Stimulated activated naive CD4-positive, alpha-beta T cell (primary cell): ENCODE measurements at regions not wholly inside any gene's neighbourhood (a gene's known extent, or its start where the extent isn't known, plus 50 kb on each side); places are given as distances from the start of the nearest gene placed in this dataset.

Source experiments
- DNase-seq, 6 experiments: peaks; one replicate each; lab custom pipeline; 2025; lab: John Stamatoyannopoulos, UW

DNA sequence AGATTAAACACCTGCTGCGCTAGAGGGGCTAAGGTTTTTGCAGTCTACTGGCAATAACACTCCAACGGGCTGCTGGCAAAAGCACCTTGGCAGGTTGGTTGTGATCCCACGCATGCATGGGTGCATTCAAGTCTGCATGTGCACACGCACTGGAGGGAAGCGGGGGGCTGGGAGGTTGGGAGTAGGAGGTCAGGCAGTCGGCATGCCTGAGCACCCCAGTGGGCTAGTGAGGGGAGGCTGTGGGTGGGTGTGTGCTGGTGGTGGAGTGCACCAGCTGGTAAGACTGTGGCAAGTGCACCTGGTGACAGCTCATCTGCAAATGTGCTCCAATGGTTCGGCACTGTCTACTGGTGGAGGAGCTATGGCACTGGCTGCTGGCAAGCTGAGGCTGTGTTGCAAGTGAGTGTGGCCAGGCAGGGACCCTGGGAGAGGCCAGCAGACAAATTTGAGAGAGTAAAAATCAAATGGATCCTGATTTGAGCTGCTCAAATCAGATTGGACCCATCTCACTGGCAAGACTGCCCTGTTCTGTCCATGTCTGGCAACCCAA is 460.6 kb upstream of the DSEL start:
- DNase-seq: no peak

DNA sequence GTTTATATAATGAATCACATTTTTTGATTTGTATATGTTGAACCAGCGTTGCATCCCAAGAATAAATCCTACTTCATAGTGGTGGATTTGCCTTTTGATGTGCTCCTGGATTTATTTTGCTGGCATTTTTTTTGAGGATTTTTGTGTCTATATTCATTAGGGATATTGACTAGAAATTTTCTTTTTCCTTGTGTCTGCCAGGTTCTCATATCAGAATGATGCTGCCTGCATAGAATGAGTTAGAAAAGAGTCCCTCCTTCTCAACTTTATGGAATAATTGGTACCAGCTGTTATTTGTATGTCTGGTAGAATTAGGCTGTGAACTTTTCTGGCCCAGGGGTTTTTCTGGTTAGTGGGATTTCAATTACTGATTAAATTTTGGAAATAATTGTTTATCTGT is 457.4 kb upstream of the DSEL start:
- no peak for DNase-seq

DNA sequence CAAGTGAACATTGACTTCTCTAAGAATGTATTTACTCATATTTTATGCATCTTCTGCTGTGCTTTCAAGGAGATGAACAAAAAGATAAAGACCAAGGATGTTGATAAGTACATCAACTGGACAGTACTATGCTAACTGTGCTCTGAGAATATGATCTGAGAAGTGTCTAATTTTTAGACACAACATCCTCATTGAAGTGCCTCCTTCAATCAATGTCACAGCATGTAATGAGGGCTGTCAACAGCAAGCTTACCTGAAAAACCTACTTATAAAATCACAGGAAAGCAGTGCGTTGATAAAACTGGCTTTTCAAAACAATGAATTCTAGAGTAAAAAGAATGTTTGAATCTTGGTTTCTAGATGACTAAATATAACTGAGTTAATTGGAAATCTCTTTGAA is 452.9 kb upstream of the DSEL start:
- no peak for DNase-seq

DNA sequence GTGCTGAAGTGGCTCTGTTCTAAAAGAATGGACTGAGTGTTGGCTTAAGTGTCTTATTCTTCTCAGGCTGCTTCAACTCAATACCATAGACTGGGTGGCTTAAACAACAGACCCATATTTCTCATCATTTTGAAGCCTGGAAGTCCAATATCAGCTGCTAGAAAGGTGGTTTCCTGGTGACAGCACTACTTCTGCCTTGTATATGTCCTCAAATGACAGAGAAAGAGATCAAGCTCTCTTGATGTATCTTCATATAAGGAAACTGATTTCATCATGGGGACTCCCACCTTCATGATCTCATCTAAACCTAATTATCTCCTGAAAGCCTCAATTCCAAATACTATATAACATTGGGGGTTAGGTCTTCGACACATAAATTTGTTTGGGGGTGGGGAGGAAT is 449.7 kb upstream of the DSEL start:
- DNase-seq: no peak

DNA sequence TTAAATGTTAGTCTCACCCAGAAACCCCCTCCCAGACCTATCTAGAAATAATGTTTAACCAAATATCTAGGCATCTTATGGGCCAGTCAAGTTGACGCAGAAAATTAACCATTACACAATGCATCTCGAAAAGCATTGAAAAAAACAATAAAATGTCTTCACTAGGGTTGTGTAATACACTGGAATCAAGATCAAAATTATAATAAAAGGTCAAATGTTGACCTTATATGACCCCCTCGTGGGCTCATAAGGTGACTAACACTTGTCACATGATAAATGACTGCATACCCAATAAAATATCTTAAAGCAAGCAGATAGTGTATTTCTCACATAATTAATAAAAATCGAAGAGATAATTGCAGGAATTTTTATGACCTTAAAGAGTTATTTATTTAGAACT is 447.9 kb upstream of the DSEL start:
- DNase-seq: no peak

DNA sequence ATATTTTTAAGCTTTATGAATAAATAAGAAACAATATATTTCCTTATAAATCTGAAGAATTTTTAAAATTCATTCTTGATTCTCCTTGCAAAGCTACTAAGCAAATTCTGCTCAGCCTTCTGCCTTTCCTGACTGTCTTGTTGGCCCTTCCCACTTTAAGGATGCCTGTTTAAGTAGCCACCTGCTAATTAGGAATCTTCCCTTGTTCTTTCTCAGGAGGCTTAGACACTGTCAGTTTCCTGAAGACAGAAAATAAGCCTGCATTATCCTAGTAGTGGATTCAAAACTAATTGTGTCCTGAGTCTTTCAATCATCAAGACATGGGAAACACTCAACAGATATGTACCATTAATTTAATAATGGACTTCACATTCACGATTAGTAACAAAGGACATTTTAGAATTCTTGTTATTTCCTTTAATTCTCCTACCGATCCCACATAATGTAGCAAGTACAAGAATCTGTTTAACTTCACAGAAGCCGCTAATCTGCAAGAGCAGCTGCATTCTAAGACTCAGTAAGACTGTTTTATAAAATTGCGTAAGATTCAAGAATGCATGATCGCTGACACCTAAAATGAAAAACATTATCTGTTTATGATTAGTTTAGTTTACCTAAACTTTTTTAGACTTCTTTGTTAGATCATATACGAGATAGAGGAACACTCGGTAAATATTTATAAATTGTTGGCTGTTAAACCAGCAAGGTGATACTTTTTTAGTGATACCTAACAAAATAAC is 445.4 kb upstream of the DSEL start:
- no peak for DNase-seq

DNA sequence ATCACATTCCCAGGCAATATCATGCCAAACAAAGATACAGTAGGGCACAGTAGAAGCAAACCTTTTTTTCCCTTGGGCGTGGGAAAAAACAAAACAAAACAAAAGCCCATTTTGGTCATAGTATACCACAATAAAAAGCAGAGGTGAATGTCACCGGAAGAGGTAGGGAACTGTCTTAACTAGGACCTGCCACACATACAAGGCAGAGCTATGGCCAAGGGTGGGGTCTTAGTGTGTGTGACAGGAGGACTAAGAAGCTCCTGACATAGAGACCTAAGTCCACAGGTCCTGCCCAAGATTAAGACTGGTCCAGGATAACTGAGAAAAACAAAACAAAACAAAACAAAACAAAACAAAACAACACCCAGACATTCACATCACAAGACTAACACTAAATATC is 441.2 kb upstream of the DSEL start:
- DNase-seq: no peak

DNA sequence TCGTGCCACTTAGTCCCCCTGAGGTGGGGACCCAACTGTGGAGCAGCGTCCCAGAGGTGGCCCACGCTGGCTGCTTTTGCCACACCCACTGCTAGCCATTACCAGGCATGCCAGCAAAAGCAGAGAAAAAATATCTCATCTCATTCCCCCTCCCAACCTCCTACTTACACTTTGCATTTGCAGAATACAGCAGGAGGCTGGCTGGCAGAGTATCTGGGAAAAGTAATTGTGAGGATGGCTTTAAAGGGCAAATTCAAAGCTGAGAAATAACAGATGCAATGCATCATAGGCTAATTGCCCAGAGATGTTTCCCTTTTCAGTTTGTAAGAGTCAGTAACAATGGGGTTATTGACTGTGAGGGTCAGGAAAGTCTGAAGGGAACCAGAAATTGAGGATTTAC is 438.1 kb upstream of the DSEL start:
- no peak for DNase-seq

DNA sequence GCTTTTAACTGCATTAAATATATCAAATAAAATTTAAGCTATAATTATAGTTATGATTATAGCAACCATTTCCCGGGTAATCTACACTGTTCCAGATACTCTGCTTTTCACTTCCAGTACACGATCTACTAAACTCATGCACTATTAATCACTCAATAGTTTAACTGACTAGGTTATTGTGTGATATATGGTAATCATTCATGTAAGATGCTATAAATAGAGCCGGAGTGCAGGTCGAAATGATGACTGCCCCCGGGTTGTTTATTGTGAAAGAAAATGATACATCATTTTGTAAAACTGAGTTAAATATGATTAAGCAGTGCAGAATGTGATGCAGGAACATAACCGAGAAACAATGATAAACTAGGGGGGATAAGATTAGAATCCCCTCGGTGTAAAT is 434.6 kb upstream of the DSEL start:
- DNase-seq: no peak

DNA sequence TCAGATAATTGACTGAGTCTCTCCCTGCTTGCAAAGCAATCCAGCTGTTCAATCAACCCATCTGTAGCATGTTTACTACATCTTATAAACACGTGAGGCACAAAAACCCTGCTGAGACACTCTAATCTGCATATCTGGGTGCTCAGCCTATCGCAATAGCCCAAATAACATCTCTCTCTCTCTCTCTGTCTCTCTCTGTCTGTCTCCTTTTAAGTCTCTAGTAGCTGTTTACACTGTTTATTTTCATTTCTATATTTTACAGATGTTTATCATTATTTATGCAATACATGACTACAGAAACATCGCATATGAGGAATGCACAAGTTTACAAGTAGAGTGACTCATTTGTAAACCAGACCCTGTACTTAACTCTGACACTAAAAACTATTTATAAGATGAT is 422.1 kb upstream of the DSEL start:
- DNase-seq: no peak

DNA sequence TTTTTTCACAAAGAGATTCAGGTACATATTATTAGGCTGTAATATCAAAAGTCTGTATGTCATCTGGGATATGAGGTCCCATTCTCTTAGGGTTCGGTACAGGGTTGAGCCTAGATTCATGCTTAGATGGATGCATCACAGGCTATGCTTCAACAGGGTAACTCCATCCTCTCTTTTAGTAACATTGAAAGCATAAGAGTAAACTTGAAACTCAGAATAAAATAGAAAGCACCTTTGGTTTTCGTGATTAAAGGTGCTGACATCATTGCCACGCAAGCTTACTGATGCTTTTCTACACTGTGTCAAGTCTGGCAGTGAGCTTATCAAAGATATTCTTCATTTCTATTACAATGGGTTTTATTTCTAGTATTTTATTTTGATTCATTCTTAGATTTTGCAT is 419.1 kb upstream of the DSEL start:
- no peak for DNase-seq

DNA sequence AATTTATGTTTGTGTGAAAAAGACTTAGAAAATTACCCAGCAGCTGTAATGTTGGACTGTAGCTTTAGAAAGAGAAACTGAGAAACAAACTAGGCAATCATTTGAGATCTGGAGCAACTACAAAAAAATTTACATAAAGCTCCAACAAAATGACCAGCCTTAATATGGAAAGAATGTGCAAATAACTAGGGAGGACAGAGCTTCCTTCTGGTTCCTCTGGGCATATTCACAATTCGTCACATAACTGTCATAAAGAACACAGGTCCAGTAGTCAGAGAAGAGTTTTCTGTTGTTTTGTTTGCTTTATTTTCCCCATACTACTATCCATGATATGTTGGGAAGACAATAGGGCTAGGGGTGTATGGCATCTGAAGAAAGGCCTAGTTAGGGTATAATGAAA is 416.8 kb upstream of the DSEL start:
- DNase-seq: no peak

DNA sequence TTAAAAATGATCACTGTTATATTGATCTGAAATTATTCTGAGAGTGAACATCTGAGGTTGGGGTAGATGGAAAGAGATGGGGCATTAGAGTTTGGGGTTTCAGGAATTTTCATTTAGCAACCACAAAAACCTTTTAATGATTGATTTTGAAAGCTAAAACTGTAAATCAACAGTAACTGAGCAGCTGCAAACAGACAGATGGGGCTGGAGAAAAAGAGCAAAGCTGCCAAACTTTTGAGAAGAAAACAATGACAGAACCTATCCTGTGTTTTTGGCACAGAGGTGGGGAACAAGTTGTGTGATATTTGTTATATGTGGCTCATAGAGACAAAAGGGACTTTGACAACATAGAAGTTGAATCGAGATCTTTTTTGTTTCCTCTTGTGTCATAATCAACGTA is 415.8 kb upstream of the DSEL start:
- no peak for DNase-seq

DNA sequence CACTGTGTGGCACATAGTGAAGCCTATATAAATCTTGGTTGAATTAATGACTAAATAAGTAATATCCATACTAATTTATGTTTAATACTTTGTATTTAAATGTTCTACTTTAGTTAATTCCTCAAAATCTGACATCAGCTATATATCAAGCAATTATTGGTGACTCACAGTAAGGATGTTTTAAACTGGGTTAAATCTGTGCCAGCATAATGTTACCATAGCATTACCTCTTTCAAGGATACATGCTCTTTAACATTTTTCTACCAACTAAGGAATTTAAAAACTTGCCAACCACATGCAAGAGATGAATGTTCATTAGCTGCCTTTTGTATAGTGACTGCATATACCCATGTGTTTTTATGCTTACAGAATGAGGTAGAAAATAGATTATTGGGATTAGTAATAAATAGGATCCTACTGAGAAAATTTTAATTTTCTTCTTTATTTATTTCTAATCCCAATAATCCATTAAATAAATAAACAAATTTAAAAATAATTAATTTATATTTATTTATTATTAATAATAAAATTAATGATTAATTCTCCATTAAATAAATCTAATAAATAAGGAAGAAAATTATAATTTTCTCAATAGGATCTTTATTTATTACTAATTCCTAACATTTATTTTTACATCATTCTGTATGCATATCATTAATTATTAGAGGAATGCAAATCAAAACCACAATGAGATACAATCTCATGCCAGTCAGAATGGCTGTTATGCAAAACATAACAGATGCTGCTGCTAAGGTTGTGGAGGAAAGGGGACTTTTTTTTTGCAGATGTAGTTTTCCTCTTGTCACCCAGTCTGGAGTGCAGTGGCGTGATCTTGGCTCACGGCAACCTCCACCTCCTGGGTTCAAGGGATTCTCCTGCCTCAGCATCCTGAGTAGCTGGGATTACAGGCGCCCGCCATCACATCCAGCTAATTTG is 410.7 kb upstream of the DSEL start:
- no peak for DNase-seq

DNA sequence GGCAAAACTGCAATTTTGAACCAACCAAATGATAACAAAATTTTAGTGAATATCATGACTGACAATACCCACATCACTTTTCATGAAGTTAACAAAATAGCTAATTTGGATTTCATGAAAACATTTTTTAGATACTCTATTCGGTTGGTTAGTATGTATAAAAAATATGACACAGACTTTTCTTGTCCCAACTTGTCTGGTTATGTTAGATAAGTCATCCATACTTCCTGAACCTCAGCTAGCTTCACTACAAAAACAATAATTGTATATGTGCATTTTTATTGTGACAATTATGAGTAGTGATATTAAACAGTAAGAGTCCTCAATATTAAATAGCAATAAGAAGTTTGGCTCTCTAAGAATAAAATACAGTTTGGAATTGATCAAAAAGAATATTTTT is 408.1 kb upstream of the DSEL start:
- DNase-seq: no peak

DNA sequence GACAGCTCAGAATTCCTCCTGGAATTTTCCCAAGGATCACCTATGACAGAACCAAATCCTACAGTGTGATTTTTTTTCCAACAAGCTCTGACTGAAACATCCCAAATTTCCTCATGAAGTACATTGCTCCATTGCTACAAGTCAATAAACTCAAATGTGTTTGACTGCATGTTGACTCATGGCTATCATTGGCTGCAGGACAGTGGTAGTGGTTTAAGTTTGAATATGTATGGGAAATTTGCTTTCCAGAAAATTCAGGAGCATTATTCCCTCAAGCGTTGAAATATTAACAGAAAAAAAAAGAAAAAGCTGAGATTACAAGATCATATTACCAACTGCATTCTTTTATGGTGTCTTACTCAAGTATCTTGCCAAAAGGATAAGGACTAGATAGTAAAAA is 402.8 kb upstream of the DSEL start:
- no peak for DNase-seq

DNA sequence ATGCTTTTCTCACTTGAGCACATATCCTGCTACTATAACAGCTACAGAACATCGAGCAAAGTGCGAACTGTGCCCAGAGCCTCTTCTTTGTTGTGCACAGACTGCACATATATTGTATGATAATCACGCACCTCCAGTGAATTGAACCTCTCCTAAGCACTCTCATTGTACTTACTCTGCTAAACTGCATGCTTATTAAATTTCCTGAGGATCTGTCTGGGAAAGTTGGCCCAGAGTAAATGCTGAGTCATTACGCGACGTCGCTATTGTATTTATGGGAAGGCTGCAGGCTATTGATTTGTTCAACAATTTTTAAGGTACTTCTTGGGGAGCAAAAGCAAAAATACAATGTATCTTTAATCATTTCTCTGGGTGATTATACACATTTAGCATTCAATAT is 399.6 kb upstream of the DSEL start:
- DNase-seq: no peak

DNA sequence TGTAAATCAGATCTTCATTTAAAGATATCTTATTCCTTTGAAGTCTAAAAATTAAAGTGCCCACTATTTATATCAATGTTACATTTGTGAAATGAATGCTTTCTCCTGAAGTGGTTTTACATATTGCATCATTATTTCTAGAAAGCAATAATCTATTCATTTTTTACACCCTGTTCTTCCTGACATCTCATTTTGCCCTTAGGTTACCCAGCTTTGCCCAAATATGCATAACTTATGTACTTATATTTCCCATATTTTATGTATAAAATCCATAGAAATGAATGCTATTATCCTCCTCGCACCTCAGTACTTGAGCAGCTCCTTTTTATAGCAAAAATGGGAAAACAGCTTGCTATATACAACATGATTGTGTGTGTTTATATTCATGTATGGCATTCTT is 396.5 kb upstream of the DSEL start:
- no peak for DNase-seq

DNA sequence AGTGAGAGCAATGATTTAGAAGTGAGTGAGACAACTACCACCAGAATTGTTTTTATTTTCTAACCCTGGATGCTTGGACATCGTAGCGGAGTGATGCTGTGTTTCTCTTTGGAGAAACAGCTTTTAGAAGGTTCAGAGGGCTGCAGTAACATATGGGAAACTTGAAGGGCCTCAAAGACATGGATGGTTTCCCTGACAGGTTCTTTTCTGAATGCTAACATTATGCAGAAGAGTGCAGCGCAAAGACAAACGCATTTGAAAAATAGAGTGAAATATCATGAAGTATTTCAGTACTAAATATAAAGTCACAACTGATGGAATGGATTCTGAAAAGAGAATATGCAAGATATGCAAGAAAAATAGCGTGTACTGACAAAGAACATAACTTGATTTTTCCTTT is 385.1 kb upstream of the DSEL start:
- DNase-seq: no peak

DNA sequence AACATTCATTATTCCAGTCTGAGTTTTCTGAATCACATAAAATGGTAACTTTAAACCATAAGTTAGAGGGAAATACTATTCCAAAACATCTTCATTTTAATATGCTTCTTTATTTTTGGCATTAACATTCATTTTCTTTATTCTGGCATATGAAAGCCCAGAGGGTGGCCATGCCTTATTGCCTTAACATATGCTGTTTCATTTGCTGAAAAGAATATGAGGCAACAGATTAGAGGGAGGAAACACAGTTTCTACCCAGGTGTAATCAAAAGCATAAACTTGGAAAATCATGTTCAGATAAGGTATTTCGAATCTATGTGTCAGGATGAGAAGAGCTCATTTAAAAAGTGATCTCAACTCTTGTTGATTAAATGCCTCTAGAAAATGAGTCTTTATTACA is 379.9 kb upstream of the DSEL start:
- no peak for DNase-seq

DNA sequence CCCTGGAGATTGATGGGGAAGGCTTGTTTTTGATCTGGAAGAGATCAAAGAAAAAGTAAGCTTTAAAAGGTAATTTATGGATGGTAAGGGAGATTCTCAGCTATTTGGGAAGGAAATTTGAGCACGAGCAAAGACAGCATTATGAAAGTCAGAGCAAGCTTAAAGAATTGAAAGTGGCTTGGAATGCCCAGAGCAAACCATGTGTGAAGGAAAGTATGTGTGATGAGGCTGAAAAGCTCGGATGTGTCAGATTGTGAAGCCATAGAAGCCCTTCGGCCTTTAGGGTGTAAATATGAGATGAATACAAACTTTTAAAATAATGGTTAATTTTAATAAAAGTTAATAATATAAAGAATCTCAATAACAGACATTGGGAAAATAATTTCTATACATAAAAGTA is 377.4 kb upstream of the DSEL start:
- no peak for DNase-seq

DNA sequence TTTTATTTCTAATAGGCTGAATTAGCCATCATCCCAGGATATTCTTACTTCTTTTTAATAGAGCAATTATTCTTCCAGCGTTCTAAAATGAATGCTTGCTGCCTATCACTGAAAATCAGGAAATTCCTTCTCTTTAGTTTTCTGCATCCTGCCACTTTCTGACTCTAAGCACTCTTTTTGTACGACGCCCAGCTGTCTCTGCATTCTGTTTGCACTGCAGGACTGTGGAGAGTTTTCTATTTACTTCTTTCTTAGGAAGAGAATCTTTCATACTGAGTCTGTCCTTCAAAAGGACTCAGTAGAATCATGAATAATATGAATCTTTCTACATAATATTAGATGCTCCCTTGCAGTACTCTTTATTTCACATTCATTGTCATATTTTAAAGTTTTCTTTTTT is 360.4 kb upstream of the DSEL start:
- no peak for DNase-seq

DNA sequence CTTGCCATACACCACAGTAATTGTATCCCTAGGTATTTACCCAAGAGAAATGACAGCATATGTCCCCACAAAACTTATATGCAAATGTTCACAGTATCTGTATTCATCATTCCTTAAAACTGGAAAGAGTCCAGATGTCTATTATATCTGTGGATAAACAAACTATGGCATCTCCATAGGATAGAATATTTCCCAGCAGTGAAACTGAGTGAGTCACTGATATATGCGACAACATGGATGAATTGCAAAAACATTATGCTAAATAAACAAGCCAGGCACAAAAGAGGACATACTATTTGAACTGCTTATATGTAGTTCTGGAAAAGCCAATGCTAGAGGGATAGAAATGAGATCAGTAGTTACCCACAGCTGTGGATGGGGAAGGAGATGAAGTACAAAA is 359.4 kb upstream of the DSEL start:
- no peak for DNase-seq
